Astrocyte (in vitro differentiated cells and primary cell): ENCODE measurements at regions not wholly inside any gene's neighbourhood (a gene's known extent, or its start where the extent isn't known, plus 50 kb on each side); places are given as distances from the start of the nearest gene placed in this dataset.
A peak's percentile ranks its signal among the peaks of the same experiment; 100 is the strongest.

ENCODE experiments used
- DNase-seq: peaks from one replicate; pipeline ENCODE4 v3.0.0-alpha.2; 2010; ENCODE audit warnings: low read depth
- FAIRE-seq: peaks from 2 replicates; lab custom pipeline; 2011; peaks lifted over from hg19 to GRCh38; lab: Jason Lieb, UNC
- H2AFZ ChIP-seq: 2 replicates; pipeline ENCODE4 v1.6.0; 2012; ENCODE audit warnings: low read depth, low read length, inconsistent platforms
- H3K27ac ChIP-seq: 2 replicates; pipeline ENCODE4 v1.5.1; 2011; ENCODE audit warnings: low read depth, low read length, inconsistent platforms
- H3K27me3 ChIP-seq: 2 replicates; pipeline ENCODE4 v1.6.0; 2011; ENCODE audit warnings: low read length, inconsistent platforms; ENCODE audit not compliant: insufficient read depth
- H3K36me3 ChIP-seq: 2 replicates; pipeline ENCODE4 v1.5.1; 2011; ENCODE audit warnings: low read length, inconsistent platforms; ENCODE audit not compliant: insufficient read depth
- H3K4me1 ChIP-seq: 2 replicates; pipeline ENCODE4 v1.5.1; 2011; ENCODE audit warnings: low read length, inconsistent platforms; ENCODE audit not compliant: insufficient read depth
- H3K4me2 ChIP-seq: 2 replicates; pipeline ENCODE4 v1.6.0; 2012; ENCODE audit warnings: low read length, inconsistent platforms
- H3K4me3 ChIP-seq: 2 replicates; pipeline ENCODE4 v1.5.1; 2011; ENCODE audit warnings: low read depth, mild to moderate bottlenecking, low read length, inconsistent platforms; ENCODE audit not compliant: insufficient read depth
- H3K79me2 ChIP-seq: 2 replicates; pipeline ENCODE4 v1.6.0; 2012; ENCODE audit warnings: mild to moderate bottlenecking, low read length, inconsistent platforms; ENCODE audit not compliant: insufficient read depth
- H3K9ac ChIP-seq: 2 replicates; pipeline ENCODE4 v1.6.0; 2012; ENCODE audit warnings: mild to moderate bottlenecking, low read length, inconsistent platforms
- H3K9me3 ChIP-seq: 2 replicates; pipeline ENCODE4 v1.5.1; 2012; ENCODE audit warnings: low read depth, mild to moderate bottlenecking, low read length, inconsistent platforms; ENCODE audit not compliant: insufficient read depth
- H4K20me1 ChIP-seq: 2 replicates; pipeline ENCODE4 v1.6.0; 2012; ENCODE audit warnings: low read length, inconsistent platforms; ENCODE audit not compliant: insufficient read depth
- H3K27ac Mint-ChIP-seq: one replicate; pipeline ENCODE4 v1.8.0; 2021; ENCODE audit warnings: mild to moderate bottlenecking, mixed read lengths; ENCODE audit not compliant: unreplicated experiment
- H3K27me3 Mint-ChIP-seq: one replicate; pipeline ENCODE4 v1.8.0; 2021; ENCODE audit warnings: low read depth, mixed read lengths; ENCODE audit not compliant: unreplicated experiment
- H3K36me3 Mint-ChIP-seq: one replicate; pipeline ENCODE4 v1.8.0; 2021; ENCODE audit warnings: low read depth, mixed read lengths; ENCODE audit not compliant: unreplicated experiment
- H3K4me1 Mint-ChIP-seq: one replicate; pipeline ENCODE4 v1.8.0; 2021; ENCODE audit warnings: low read depth, mixed read lengths; ENCODE audit not compliant: unreplicated experiment
- H3K4me3 Mint-ChIP-seq: one replicate; pipeline ENCODE4 v1.8.0; 2021; ENCODE audit warnings: mild to moderate bottlenecking, moderate library complexity, mixed read lengths; ENCODE audit not compliant: unreplicated experiment
- H3K9me3 Mint-ChIP-seq: one replicate; pipeline ENCODE4 v1.8.0; 2021; ENCODE audit warnings: mild to moderate bottlenecking, mixed read lengths; ENCODE audit not compliant: unreplicated experiment
- CTCF ChIP-seq: IDR thresholded peaks from 2 replicates; pipeline ENCODE4 v1.5.1; 2011; ENCODE audit warnings: low read depth, mild to moderate bottlenecking, inconsistent platforms, low read length, moderate library complexity; ENCODE audit not compliant: insufficient read depth
- EZH2 ChIP-seq: IDR thresholded peaks from 2 replicates; pipeline ENCODE4 v1.6.1; 2012; ENCODE audit warnings: mild to moderate bottlenecking, low read length, inconsistent platforms; ENCODE audit not compliant: insufficient read depth

- no peak for TF ChIP-seq EZH2
- no peak for TF ChIP-seq CTCF
- no peak for DNase-seq
These were observed 127.6 kb upstream of the IVNS1ABP start for GRCh38 chr1:185444676-185445075.

GRCh38 chr1:185442050-185442449, 125.0 kb upstream of the IVNS1ABP start:
- FAIRE-seq (peak; percentile 59), DNase-seq (peak; percentile 64)
- no peak for TF ChIP-seq CTCF
- TF ChIP-seq EZH2, result no peak
- Histone ChIP-seq H3K4me2 (peak overlapping the region; percentile 34), H3K9me3 (no peaks in the 10 kb centered on the region), H3K27ac (no peak overlapping the region), H3K79me2 (no peaks in the 10 kb centered on the region), H2AFZ (no peak overlapping the region), H3K27me3 (no peaks in the 10 kb centered on the region), H4K20me1 (no peaks in the 10 kb centered on the region), H3K9ac (no peak overlapping the region), H3K4me3 (no peak overlapping the region), H3K36me3 (no peaks in the 10 kb centered on the region), H3K4me1 (peaks cover 27% of the 10 kb centered on the region)
- H3K9me3 Mint-ChIP-seq, result no peaks in the 10 kb centered on the region
- no peaks in the 10 kb centered on the region for H3K36me3 Mint-ChIP-seq
- peak overlapping the region; percentile 82 for H3K27ac Mint-ChIP-seq
- peaks cover 19% of the 10 kb centered on the region for H3K4me1 Mint-ChIP-seq
- H3K4me3 Mint-ChIP-seq, result no peak overlapping the region
- H3K27me3 Mint-ChIP-seq, result no peaks in the 10 kb centered on the region

More at GRCh38 chr1:185444676-185445075, 127.6 kb upstream of the IVNS1ABP start:
- no peaks in the 10 kb centered on the region for H3K36me3 Mint-ChIP-seq
- H2AFZ ChIP-seq, result no peak overlapping the region
- no peaks in the 10 kb centered on the region for H3K36me3 ChIP-seq
- H3K27ac ChIP-seq, result no peak overlapping the region
- no peak overlapping the region for H3K9ac ChIP-seq
- H3K27ac Mint-ChIP-seq, result no peak overlapping the region
- FAIRE-seq, result no peak
- H3K79me2 ChIP-seq, result no peaks in the 10 kb centered on the region
- no peaks in the 10 kb centered on the region for H3K9me3 ChIP-seq
- no peaks in the 10 kb centered on the region for H3K27me3 ChIP-seq
- peaks cover 20% of the 10 kb centered on the region for H3K4me1 ChIP-seq
- H3K4me3 Mint-ChIP-seq, result no peak overlapping the region
- H3K9me3 Mint-ChIP-seq, result no peaks in the 10 kb centered on the region
- no peaks in the 10 kb centered on the region for H3K27me3 Mint-ChIP-seq
- no peak overlapping the region for H3K4me3 ChIP-seq
- H4K20me1 ChIP-seq, result no peaks in the 10 kb centered on the region
- no peak overlapping the region for H3K4me2 ChIP-seq
- H3K4me1 Mint-ChIP-seq, result peaks cover 19% of the 10 kb centered on the region

GRCh38 chr1:185441605-185442004, 124.6 kb upstream of the IVNS1ABP start:
- Histone ChIP-seq H3K4me1 (peaks cover 27% of the 10 kb centered on the region), H2AFZ (no peak overlapping the region), H3K36me3 (no peaks in the 10 kb centered on the region), H3K4me2 (peak overlapping the region; percentile 34), H3K27ac (peak overlapping the region; percentile 21), H4K20me1 (no peaks in the 10 kb centered on the region), H3K79me2 (no peaks in the 10 kb centered on the region), H3K27me3 (no peaks in the 10 kb centered on the region), H3K4me3 (no peak overlapping the region), H3K9me3 (no peaks in the 10 kb centered on the region), H3K9ac (peak overlapping the region; percentile 9)
- Mint-ChIP-seq H3K36me3 (no peaks in the 10 kb centered on the region), H3K4me1 (peaks cover 19% of the 10 kb centered on the region), H3K27ac (peak overlapping the region; percentile 82), H3K27me3 (no peaks in the 10 kb centered on the region), H3K4me3 (no peak overlapping the region), H3K9me3 (no peaks in the 10 kb centered on the region)
- DNase-seq, result peak; percentile 97
- no peak for TF ChIP-seq EZH2
- no peak for TF ChIP-seq CTCF
- FAIRE-seq, result no peak
